Uterus (tissue), 2 donors: ENCODE measurements at regions not wholly inside any gene's neighbourhood (a gene's known extent, or its start where the extent isn't known, plus 50 kb on each side); places are given as distances from the start of the nearest gene placed in this dataset.

Experiments
- CTCF ChIP-seq, 4 experiments: fragments of 200-600 bp in 2 of 4; fragments of 450-650 bp in 2 of 4; sonication (generic) in 2 of 4; IDR thresholded peaks; one replicate each; pipeline ENCODE4 v1.5.1; 2016 to 2019; ENCODE audit warnings: antibody characterized with exemption in 4 of 4, mild to moderate bottlenecking in 2 of 4, moderate library complexity in 1 of 4
- POLR2A ChIP-seq, 2 donors: fragments of 450-650 bp; IDR thresholded peaks; one replicate each; pipeline ENCODE4 v1.6.1; 2016; ENCODE audit warnings: antibody characterized with exemption in 2 of 2, mild to moderate bottlenecking in 1 of 2, moderate library complexity in 1 of 2

GRCh38 chr9:107767711-107768110 is 278.1 kb upstream of the KLF4 start:
- TF ChIP-seq CTCF (IDR thresholded peaks at IDR 0.05) (no peak), POLR2A (IDR thresholded peaks at IDR 0.05) (no peak)
